SK-N-SH (cell line): ENCODE measurements at regions not wholly inside any gene's neighbourhood (a gene's known extent, or its start where the extent isn't known, plus 50 kb on each side); places are given as distances from the start of the nearest gene placed in this dataset.

Experiments used
- CTCF ChIP-seq: fragments of 200-600 bp; sonication (generic); IDR thresholded peaks from 2 replicates; pipeline ENCODE4 v1.6.1; 2017; ENCODE audit warnings: antibody characterized with exemption, mild to moderate bottlenecking, moderate library complexity
- FOSL2 ChIP-seq: IDR thresholded peaks from 2 replicates; pipeline ENCODE4 v1.4.0; 2012; ENCODE audit warnings: low read depth, mild to moderate bottlenecking, moderate library complexity, borderline replicate concordance
- FOXM1 ChIP-seq: IDR thresholded peaks from 2 replicates; pipeline ENCODE4 v1.4.0; 2012; ENCODE audit warnings: low read depth, mild to moderate bottlenecking
- MAX ChIP-seq: IDR thresholded peaks from 2 replicates; pipeline ENCODE4 v1.4.0; 2012; ENCODE audit warnings: low read depth
- NFIC ChIP-seq: IDR thresholded peaks from 2 replicates; pipeline ENCODE4 v1.4.0; 2012; ENCODE audit warnings: borderline replicate concordance
- RAD21 ChIP-seq: IDR thresholded peaks from 2 replicates; pipeline ENCODE4 v1.6.1; 2012; ENCODE audit warnings: mild to moderate bottlenecking, low read length
- ZBTB33 ChIP-seq: IDR thresholded peaks from 2 replicates; pipeline ENCODE4 v1.4.0; 2012; ENCODE audit warnings: low read depth, borderline replicate concordance

- peak; percentile 39 for TF ChIP-seq NFIC
- no peak for TF ChIP-seq CTCF
- no peak for TF ChIP-seq ZBTB33
- no peak for TF ChIP-seq RAD21
- TF ChIP-seq FOSL2, result 0 out of 2 replicates have a peak, but pooled peaks have one; percentile 2
- TF ChIP-seq FOXM1, result no peak
- no peak for TF ChIP-seq MAX
Measured at GRCh38 chr2:220320326-220320725, 692.9 kb downstream of the SLC4A3 start.
